NCI-H2107 (cell line): ENCODE measurements at regions not wholly inside any gene's neighbourhood (a gene's known extent, or its start where the extent isn't known, plus 50 kb on each side); places are given as distances from the start of the nearest gene placed in this dataset.
"Not testable (repeated sequence)": the region's sequence is repeated elsewhere in the genome, so short reads cannot be mapped to it uniquely, and the experiment has no call there.

ENCODE experiments used
- DNase-seq: peaks from one replicate; lab custom pipeline; 2025; lab: John Stamatoyannopoulos, UW

GRCh38 chr5:12125895-12126294 lies 221.6 kb upstream of the CTNND2 start:
- DNase-seq = no peak

DNA sequence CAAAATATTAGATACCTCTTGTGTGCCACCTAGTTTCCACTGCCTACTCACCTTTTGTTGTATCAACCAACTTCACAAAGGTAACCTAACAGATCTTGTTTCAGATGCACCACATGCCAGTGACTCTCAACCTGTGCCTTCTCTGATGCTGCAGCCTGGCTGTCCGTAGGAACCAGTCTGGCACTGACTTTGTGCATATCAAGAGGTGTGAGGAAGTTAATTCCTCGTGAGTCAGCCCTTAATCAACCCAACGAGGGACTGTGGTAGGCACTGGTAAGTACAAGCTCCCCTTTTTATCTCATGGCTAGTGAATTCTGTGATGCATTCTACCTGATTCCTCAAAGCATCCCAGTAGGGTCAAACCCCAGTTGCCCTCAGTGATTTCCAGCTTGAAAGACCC lies 215.4 kb upstream of the CTNND2 start:
- DNase-seq = no peak

DNA sequence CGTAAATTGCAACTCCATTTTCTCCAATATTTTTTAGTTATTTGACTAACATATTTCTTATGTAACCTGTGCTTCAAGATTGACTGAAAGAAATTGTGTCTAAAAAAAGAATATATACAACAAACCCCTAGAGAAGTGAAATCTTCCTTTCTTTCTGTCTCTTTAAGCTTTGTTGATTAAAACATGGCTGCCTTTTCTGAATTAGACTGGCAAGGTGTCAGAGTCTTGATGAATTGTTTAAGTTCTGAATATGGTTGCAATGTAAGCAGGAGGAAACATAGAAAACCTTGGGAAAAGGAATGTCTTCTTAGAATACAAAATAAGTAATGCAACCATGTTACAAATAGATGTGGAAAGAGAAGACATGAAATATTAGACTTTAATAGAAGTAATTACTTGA lies 209.8 kb upstream of the CTNND2 start:
- no peak for DNase-seq

DNA sequence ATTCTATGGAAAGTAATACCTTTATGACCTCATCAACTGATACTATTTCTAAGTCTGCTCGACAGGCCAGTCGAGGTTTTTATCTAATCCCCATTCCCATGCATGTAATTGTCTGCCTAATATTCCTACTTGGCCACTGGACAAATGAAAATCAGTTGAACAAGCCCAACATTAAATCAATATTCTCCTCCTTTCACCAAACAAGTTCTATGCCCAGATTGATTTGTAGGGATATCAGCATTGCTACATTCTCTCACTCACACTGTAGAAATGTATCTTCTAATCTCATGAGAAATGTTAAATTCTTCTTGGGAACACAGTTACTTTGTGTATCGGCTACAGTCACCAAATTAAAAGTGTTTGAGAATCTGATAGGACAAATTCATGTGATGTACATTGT lies 208.8 kb upstream of the CTNND2 start:
- no peak for DNase-seq

DNA sequence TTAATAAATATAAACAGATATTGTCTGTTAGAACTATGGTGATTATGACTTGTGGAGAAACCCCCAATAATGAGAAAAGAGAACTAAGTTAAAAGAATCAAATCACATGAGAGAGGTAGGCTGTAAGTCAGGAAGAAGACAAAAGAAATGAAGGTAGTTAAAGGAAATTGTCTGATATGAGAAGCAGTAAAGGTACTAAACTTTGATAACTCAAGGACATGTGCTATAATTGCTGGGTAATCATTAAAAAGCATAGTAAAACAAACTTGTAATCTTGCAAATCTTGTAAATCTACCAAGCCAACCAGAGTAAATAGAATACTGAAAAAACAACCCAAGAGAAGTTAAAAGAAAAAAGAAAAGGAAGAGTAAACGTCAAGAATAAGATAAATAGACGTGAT lies 207.0 kb upstream of the CTNND2 start:
- no peak for DNase-seq

DNA sequence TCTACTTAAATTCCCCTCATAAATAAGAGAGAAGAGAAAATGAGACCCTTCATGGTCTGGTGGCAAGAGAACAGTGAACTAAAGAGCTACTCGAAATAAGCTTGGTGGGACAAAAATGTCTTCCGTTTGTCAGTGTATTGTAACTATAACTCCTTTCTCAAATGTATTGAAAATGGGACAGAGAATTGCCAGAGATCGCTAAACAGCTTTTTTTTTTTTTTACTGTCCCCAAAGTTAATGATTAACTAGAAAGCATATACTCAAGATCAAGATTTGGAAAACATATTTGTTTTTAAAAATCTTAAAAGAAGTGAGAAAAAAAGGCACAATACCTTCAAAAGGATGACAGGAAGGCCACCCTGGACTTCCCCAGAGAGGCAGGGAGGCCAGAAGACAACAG lies 206.4 kb upstream of the CTNND2 start:
- DNase-seq = no peak

DNA sequence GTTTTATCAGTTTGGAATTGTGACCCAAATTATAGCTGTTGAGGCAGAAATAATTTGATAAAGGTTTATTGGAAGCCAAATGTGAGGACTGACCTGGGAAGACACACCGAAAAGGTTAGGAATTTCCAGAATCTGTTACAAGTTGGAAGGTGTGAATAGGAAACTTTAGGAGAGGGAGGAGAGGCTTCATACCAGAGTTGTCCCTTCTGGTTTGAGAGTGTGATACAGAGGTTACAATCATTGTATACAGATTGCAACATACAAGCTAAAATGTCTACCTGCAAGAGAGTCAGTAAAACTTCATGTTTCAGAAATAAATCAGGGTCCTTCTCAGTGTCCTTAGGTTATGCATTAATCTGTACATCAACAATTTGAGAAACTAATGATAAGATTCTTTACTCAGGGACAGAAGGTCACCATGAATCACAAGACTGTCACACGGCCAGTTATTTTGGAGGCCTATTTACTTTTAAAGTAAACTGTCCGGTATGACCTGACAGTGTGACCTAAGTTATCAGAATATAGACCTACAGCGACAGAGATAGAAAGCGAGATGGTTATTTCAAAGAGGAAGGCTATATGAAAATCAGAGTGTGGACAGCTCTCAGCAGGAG lies 204.9 kb upstream of the CTNND2 start:
- DNase-seq = no peak

DNA sequence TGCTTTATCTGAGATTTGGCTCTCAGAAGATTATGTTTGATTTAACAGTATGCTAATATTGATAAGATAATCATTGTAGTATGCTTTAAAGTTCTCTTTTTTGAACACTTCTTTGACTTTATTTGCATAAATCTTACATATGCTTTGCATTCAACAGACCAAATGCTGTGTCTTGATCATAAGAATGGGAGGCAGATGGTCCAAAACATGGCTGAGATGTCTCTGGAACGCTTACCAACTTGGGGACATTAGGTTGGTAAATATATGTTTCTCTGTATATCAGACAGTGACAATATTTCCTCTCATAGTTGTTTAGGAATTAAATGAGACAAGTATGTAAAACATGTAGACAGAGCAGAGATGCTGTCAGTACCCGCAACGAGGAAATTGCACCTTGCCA lies 197.9 kb upstream of the CTNND2 start:
- no peak for DNase-seq

DNA sequence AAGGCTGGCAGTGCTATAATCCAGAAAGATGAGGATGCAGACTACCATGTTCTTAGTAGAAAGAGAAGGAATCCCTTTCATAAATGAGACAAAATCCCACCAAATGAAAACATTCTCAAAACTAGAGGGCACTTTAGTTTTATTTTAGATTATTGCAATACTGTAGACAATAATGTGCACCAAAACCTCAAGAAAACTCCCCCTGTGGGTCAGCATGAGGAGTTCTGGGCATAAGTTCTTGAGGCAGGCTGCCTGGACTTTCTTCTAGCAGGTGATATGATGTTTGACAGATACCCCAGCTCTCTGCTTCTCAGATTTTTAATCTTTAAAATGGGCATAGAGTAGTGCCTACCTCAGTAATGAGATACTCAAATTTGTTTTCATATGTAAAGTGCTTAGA lies 196.3 kb upstream of the CTNND2 start:
- no peak for DNase-seq

DNA sequence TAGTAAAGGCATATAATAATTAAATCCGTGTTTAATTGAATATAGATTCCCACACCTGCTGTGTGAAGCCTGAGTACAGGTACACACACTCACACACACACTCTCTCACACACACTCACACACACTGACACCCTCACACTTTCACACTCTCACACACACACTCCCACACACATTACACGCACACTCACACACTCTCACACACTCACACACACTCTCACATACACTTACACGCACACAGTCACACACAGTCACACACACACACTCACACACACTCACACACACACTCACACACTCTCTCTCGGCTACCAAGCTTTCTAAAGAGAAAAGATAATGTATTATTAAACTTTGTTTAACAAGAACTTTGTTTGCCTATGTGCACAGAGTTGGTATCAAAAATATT lies 195.1 kb upstream of the CTNND2 start:
- DNase-seq = no peak

DNA sequence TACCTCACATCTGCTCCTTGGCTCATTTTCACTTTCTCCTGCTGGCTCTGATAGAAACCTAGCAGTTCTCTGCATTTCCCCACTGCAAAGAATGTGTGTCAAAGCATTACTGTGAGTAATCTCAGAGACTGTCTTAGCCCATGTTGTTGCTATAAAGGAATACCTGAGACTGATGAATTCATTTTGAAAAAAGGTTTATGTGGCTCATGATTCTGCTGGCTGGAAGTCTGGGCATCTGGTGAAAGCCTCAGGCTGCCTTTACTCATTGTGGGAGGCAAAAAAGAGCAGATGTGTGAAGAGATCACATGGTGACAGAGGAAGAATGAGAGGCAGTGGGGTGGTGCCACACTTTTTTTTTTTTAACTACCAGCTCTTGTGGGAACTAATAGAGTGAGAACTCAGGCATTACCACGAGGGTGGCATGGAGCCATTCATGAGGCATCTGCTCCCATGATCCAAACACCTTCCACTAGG lies 191.6 kb upstream of the CTNND2 start:
- no peak for DNase-seq

DNA sequence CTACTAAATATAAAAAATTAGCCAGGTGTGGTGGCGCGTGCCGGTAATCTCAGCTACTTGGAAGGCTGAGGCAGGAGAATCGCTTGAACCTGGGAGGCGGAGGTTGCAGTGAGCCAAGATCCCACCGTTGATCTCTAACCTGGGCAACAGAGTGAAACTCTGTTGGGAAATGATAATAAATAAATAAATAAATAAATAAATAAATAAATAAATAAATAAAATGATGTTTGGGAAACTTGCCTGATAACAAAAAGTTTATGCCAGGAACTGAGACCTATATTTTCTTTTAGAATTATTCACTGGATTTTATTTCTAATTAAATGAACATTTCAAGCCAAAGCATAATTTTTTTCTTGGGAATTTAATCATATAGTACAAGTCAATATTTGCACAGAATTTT lies 189.3 kb upstream of the CTNND2 start:
- no peak for DNase-seq

GRCh38 chr5:12080761-12081160 lies 176.5 kb upstream of the CTNND2 start:
- DNase-seq = no peak

GRCh38 chr5:12078286-12078685 lies 174.0 kb upstream of the CTNND2 start:
- not testable (repeated sequence) for DNase-seq

DNA sequence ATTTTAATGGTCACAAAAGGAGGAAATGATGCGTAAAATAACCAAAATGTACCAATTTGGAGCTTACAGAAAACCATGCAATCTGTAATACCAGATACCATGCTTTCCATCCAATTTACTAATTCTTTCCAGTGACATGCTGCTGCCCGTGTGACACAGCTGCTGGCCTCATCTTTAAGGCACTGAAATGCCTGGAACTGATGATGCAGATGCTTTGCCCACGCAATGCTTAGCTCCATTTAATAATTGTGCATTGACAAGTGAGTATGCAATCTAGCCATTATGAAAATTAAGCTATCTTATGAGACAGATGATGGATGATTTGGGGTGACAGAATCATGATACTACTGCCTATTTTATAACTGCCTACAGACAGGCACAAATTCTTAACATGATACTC lies 169.2 kb upstream of the CTNND2 start:
- DNase-seq = no peak

DNA sequence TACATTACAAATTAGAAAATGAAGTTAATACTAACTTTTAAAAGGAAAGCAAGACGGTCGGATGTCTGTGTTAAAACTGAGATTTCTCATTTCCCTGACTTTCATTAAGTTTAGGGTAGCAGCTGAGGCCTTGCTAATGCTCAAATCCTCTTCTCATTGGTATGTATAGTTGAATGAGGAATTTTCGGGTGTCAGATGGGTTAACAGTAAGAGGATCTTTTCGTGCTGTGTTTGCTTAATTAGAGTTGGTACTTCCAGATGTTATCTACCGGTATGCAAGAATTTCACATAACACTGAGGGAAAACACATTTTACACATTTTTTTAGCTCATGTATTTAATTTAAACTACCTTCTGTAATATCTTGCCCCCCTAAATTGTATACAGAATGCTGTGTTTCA lies 168.2 kb upstream of the CTNND2 start:
- DNase-seq = no peak

GRCh38 chr5:12071455-12071854 lies 167.2 kb upstream of the CTNND2 start:
- DNase-seq = no peak

DNA sequence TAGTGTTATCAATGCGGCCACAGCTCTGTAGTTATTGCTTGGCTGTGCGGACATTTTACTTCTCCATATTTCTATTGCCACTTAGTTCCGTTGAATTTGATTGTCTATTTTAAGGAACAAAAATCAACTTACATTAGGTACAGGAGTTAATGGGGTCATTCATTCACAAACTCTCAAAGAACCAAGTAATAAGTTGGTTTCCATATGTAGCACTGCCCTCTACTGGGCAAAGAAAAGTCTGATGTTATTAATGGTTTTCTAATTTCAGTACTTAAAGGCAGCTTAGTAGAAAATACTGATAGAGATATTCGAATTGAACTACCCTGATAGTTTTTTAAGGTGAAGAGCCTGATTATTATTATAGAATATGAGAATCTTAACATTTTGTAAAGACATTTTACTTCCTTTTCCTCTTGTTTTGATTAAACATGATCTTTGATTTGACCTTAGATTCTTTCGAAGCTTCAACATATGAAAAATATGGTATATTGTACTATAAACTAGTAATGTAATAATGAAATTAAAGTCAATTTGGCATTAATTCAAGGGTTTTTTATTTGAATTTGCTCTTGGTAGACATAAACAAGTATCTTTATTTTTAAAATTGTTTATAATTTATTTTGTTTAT lies 119.5 kb upstream of the CTNND2 start:
- no peak for DNase-seq

GRCh38 chr5:12022444-12022843 lies 118.2 kb upstream of the CTNND2 start:
- no peak for DNase-seq

DNA sequence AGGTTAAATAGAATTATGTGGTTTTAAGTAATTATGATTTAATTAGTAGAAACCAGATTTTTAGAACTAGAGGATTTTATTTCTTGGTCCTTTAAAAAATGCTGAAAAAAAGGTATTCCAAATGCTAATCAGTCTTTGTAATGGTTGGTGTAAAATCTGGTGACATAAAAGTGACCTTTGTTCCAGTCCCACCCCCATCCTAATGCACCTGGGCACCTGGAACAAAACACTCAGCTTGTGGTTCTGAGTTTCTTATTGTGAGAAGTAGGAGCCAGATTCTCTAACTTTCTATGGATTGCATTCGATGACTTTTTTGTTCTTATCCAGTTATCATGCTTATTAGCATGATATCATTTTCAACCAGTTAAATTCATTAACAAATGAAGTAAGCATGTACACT lies 115.1 kb upstream of the CTNND2 start:
- no peak for DNase-seq

GRCh38 chr5:12017007-12017406 lies 112.8 kb upstream of the CTNND2 start:
- no peak for DNase-seq

DNA sequence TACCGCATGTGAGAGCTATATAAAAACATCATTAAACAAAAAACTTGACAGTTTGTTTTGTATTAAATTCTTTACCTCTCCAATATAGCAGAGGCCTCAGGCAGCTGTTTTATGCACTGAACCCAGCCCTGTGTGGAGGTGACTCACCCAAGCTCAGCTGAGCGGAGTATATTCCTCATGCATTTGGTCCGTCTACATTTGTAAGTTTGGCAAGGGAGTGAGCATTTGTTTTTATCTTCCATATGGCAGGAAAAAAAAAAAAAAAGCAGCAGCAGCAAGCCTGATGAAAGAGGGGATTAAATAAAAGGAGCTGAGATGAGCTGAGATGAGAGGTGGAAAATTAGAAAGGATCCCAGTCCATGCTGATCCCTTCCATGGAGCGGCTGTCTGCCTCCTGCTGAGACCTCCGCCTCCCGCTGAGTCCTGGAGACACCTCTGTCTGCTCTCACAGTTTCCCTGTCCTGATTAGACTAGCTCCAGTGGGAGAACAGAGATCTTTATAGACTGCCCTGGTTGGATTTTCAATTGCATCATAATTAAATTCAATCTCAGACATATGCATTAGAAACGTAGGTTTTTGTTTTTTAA lies 112.0 kb upstream of the CTNND2 start:
- no peak for DNase-seq

DNA sequence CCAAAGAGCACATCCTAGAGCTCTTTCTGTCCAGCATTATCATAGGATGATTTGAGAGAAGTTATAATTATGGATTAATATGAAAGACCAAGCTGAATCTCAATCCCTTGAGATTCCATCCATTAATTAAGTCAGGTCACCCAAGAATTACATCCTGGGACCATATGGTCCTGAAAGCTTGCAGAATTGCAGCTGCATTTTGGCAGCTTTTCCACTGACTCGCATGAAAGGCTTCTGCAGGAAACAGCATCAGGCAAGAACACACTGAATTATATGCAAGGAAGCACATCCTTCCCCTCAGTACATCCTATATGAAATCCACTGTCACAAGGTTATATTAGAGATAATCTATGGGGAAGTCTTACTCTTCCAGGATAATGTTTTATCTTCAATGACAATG lies 109.1 kb upstream of the CTNND2 start:
- DNase-seq = no peak

DNA sequence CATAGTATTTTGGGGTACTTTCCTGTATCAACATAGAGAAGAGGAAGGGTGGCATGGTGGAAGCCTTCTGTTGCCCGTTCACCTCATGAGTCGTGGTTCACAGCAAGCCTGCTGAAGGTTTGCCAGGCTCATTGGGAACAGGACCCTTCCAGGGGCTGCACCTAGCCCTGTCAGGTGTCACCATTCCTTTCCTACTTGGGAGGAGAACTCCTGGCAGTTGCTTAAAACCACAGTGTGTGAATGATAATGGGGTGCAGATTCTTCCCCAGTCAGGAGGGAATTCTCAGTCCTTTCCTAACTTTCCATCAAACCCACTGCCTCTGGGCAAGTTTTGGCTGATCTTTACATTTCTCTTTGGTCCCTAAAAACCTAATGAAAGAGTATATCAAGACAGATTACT lies 99.4 kb upstream of the CTNND2 start:
- no peak for DNase-seq
